ENCODE measurements at regions not wholly inside any gene's neighbourhood (a gene's known extent, or its start where the extent isn't known, plus 50 kb on each side); places are given as distances from the start of the nearest gene placed in this dataset.

- TF ChIP-seq GABPA (IDR thresholded peaks at IDR 0.05 in 1 of 2, conservative IDR thresholded peaks at IDR 0.05 in 1 of 2): no peak
- no peak for TF ChIP-seq CTCF (IDR thresholded peaks at IDR 0.05; ENCODE audit: low read depth, low read length, missing input control)
- no peak for TF ChIP-seq RXRA (IDR thresholded peaks at IDR 0.05)
- no peak for TF ChIP-seq EGR1 (IDR thresholded peaks at IDR 0.05; ENCODE audit: low read depth in 2 of 2)
- no peak for TF ChIP-seq JUND (IDR thresholded peaks at IDR 0.05)
- no peak for TF ChIP-seq TAF1 (conservative IDR thresholded peaks at IDR 0.05)
- no peak for TF ChIP-seq MAX (IDR thresholded peaks at IDR 0.05)
- no peak for TF ChIP-seq ATF3 (IDR thresholded peaks at IDR 0.05)
- TF ChIP-seq REST (IDR thresholded peaks at IDR 0.05): no peak
- TF ChIP-seq SP1 (IDR thresholded peaks at IDR 0.05): no peak
- TF ChIP-seq YY1 (IDR thresholded peaks at IDR 0.05): no peak
- TF ChIP-seq RAD21 (IDR thresholded peaks at IDR 0.05): no peak
Observed at GRCh38 chr7:16106300-16106699, 315.0 kb downstream of the CRPPA start.

Data from liver (tissue), 3 donors.